Ishikawa (cell line): ENCODE measurements at regions not wholly inside any gene's neighbourhood (a gene's known extent, or its start where the extent isn't known, plus 50 kb on each side); places are given as distances from the start of the nearest gene placed in this dataset.

ENCODE experiments used
- CEBPB ChIP-seq: IDR thresholded peaks from 2 replicates; pipeline ENCODE4 v1.6.1; 2012
- CREB1 ChIP-seq: IDR thresholded peaks from 2 replicates; pipeline ENCODE4 v1.6.1; 2012; ENCODE audit warnings: low read depth
- EGR1 ChIP-seq: IDR thresholded peaks from 2 replicates; pipeline ENCODE4 v1.6.1; 2012
- FOXM1 ChIP-seq: IDR thresholded peaks from 2 replicates; pipeline ENCODE4 v1.6.1; 2012; ENCODE audit warnings: low read depth, borderline replicate concordance
- NFIC ChIP-seq: IDR thresholded peaks from 2 replicates; pipeline ENCODE4 v1.6.1; 2012
- RAD21 ChIP-seq: IDR thresholded peaks from 2 replicates; pipeline ENCODE4 v1.6.1; 2012; ENCODE audit warnings: low read depth
- TAF1 ChIP-seq: IDR thresholded peaks from 2 replicates; pipeline ENCODE4 v1.6.1; 2012; ENCODE audit warnings: low read depth, mild to moderate bottlenecking
- TEAD4 ChIP-seq: IDR thresholded peaks from 2 replicates; pipeline ENCODE4 v1.6.1; 2012
- YY1 ChIP-seq: IDR thresholded peaks from 2 replicates; pipeline ENCODE4 v1.6.1; 2012; ENCODE audit warnings: low read depth
- TF ChIP-seq, protein P1 (sequence below): IDR thresholded peaks from 2 replicates; pipeline ENCODE4 v1.6.1; 2012

GRCh38 chr22:49147617-49148175 lies 680.0 kb downstream of the BRD1 start:
- TF ChIP-seq TAF1 = no peak
- no peak for TF ChIP-seq NFIC
- TF ChIP-seq YY1 = no peak
- TF ChIP-seq RAD21 = no peak
- TF ChIP-seq FOXM1 = no peak
- TF ChIP-seq TEAD4 = no peak
- TF ChIP-seq, protein P1, sequence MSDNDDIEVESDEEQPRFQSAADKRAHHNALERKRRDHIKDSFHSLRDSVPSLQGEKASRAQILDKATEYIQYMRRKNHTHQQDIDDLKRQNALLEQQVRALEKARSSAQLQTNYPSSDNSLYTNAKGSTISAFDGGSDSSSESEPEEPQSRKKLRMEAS = no peak
- TF ChIP-seq EGR1 = no peak
- no peak for TF ChIP-seq CREB1
- no peak for TF ChIP-seq CEBPB
